T-cell (primary cell): ENCODE measurements at regions not wholly inside any gene's neighbourhood (a gene's known extent, or its start where the extent isn't known, plus 50 kb on each side); places are given as distances from the start of the nearest gene placed in this dataset.
"Not testable (repeated sequence)": the region's sequence is repeated elsewhere in the genome, so short reads cannot be mapped to it uniquely, and the experiment has no call there.

Experiments used
- ATAC-seq, 4 experiments: fragments of 200-7000 bp in 3 of 4; fragments of 150-1000 bp in 1 of 4; cut with Tn5 transposase; replicated peaks in 1 of 4; 1 replicate in 3 of 4; 2 replicates in 1 of 4; pipeline ENCODE4 v1.10.0; 2021; ENCODE audit warnings: moderate library complexity in 3 of 4, mild to moderate bottlenecking in 2 of 4, moderate number of reproducible peaks in 1 of 4
- CTCF ChIA-PET, 2 donors: fragments of 300-600 bp; sonication (Branson Sonifier 250); formaldehyde crosslinking; loops; one replicate each; lab custom pipeline; 2022; ENCODE audit warnings: antibody characterized with exemption in 2 of 2; lab: Charles Lee
- POLR2A ChIA-PET, 2 donors: fragments of 300-600 bp; sonication (Branson Sonifier 250); formaldehyde crosslinking; loops; one replicate each; lab custom pipeline; 2022; ENCODE audit warnings: antibody characterized with exemption in 2 of 2; lab: Charles Lee
- DNase-seq, 35 experiments: peaks; one replicate each; pipeline versions ENCODE4 v3.0.0 to v3.0.0-alpha.2; 2013 to 2023
- H3K27ac ChIP-seq: one replicate; pipeline ENCODE4 v1.5.1; 2013; ENCODE audit warnings: low read length
- H3K27me3 ChIP-seq, 2 experiments: replicated peaks in 1 of 2; 1 replicate in 1 of 2; 2 replicates in 1 of 2; pipeline versions ENCODE4 v1.6.1 to v1.7.0; 2013; ENCODE audit warnings: low read length in 1 of 2, mixed read lengths in 1 of 2; ENCODE audit not compliant: control insufficient read depth in 2 of 2, insufficient read depth in 2 of 2; ENCODE audit errors: extremely low read depth in 1 of 2
- H3K36me3 ChIP-seq, 2 donors: 1 replicate in 1 of 2; 2 replicates in 1 of 2; pipeline versions ENCODE4 v1.6.1 to v1.7.0; 2013; ENCODE audit warnings: low read length in 1 of 2; ENCODE audit not compliant: control insufficient read depth in 2 of 2, insufficient read depth in 1 of 2; ENCODE audit errors: extremely low read depth in 1 of 2
- H3K4me1 ChIP-seq, 2 experiments: 1 replicate in 1 of 2; 2 replicates in 1 of 2; pipeline versions ENCODE4 v1.6.1 to v1.7.0; 2013; ENCODE audit warnings: low read length in 2 of 2, mixed read lengths in 1 of 2; ENCODE audit not compliant: insufficient read depth in 2 of 2, control insufficient read depth in 1 of 2; ENCODE audit errors: extremely low read depth in 1 of 2
- H3K4me3 ChIP-seq, 2 donors: 1 replicate in 1 of 2; 2 replicates in 1 of 2; pipeline versions ENCODE4 v1.5.1 to v1.7.0; 2013; ENCODE audit warnings: mild to moderate bottlenecking in 2 of 2, low read length in 1 of 2, moderate library complexity in 1 of 2; ENCODE audit not compliant: control insufficient read depth in 1 of 2; ENCODE audit errors: extremely low read depth in 1 of 2
- H3K9me3 ChIP-seq: 2 replicates; pipeline ENCODE4 v1.7.0; 2013
- H3K27ac Mint-ChIP-seq, 2 donors: one replicate each; pipeline ENCODE4 v1.8.0; 2020 to 2021; ENCODE audit warnings: mild to moderate bottlenecking in 2 of 2, mixed read lengths in 2 of 2
- H3K27me3 Mint-ChIP-seq, 2 donors: one replicate each; pipeline ENCODE4 v1.8.0; 2021 to 2022; ENCODE audit warnings: mixed read lengths in 2 of 2
- H3K36me3 Mint-ChIP-seq: one replicate; pipeline ENCODE4 v1.8.0; 2021; ENCODE audit warnings: mixed read lengths
- H3K4me1 Mint-ChIP-seq, 3 donors: one replicate each; pipeline ENCODE4 v1.8.0; 2020 to 2022; ENCODE audit warnings: mixed read lengths in 3 of 3, mild to moderate bottlenecking in 1 of 3
- H3K4me3 Mint-ChIP-seq, 3 donors: one replicate each; pipeline ENCODE4 v1.8.0; 2020 to 2022; ENCODE audit warnings: mild to moderate bottlenecking in 3 of 3, mixed read lengths in 3 of 3, moderate library complexity in 3 of 3
- H3K9me3 Mint-ChIP-seq, 3 donors: one replicate each; pipeline ENCODE4 v1.8.0; 2020 to 2022; ENCODE audit warnings: mixed read lengths in 3 of 3
- WGBS: methylation state at CpG from one replicate; pipeline ENCODE4 v1.1.5; 2013; ENCODE audit warnings: missing lambda C conversion rate; ENCODE audit not compliant: insufficient coverage; 5-methylcytosine and 5-hydroxymethylcytosine counted together

DNA sequence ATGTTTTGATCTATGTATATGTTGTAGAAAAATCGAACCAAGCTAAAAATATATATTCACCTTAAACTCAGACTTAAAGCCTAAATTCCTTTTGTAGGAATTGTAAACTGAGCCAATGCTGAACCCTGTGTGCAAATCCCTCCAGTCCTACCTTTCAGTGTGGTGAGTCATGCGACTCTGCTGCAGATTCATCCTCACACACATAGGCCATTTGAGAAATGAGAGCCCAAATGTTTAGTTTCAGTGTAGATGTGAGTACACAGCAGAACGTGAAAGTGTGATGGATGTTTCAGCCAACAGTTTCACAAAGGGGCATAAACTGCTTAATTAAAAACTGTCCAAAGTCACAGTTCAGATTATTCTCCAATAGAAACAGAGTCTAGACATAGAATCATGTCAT is 193.2 kb downstream of the CDH19 start:
- no peak overlapping the region for H3K27ac ChIP-seq
- H3K27me3 ChIP-seq = no peaks in the 10 kb centered on the region
- Mint-ChIP-seq H3K36me3 (no peaks in the 10 kb centered on the region), H3K4me1 (no peaks in the 10 kb centered on the region), H3K9me3 (peaks cover 11 to 14% (median 13%) of the 10 kb centered on the region in 3 donors), H3K27me3 (no peaks in the 10 kb centered on the region), H3K27ac (no peak overlapping the region), H3K4me3 (no peak overlapping the region)
- WGBS = no CpG with 5 or more reads among the region's 3 CpGs
- CTCF ChIA-PET = no interaction called here
- POLR2A ChIA-PET = no interaction called here
- DNase-seq (no peak), ATAC-seq (no peak)
- H3K4me3 ChIP-seq = no peak overlapping the region
- H3K9me3 ChIP-seq = no peaks in the 10 kb centered on the region
- H3K4me1 ChIP-seq = no peaks in the 10 kb centered on the region
- no peaks in the 10 kb centered on the region for H3K36me3 ChIP-seq

DNA sequence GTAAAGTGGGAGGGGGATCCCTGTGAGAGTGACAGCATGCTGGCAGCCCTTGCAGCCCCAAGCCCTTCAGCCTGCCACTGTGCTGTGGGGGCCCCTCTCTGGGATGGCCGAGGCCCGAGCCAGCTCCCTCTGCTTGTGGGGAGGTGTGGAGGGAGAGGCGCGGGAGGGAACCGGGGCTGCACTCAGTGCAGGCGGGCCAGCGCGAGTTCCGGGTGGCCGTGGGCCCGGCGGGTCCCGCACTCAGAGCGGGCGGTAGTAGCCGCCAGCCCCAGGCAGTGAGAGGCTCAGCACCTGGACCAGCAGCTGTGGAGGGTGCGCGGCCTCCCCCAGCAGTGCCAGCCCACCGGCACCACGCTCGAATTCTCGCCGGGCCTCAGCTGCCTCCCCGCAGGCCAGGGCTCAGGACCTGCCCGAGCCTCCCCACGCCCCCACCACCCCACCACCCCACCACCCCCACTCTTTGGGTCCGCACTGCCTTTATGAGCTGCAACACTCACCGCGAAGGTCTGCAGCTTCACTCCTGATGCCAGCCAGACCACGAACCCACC is 208.1 kb downstream of the CDH19 start:
- Histone ChIP-seq H3K27ac (no peak overlapping the region), H3K4me1 (no peaks in the 10 kb centered on the region), H3K36me3 (no peaks in the 10 kb centered on the region), H3K4me3 (no peak overlapping the region), H3K27me3 (no peaks in the 10 kb centered on the region), H3K9me3 (peaks cover 2% of the 10 kb centered on the region)
- 94% methylated on average over 8 of the region's 30 CpGs for WGBS
- ATAC-seq (no peak), DNase-seq (no peak)
- Mint-ChIP-seq H3K27ac (no peak overlapping the region), H3K36me3 (no peaks in the 10 kb centered on the region), H3K9me3 (peaks cover 8 to 18% (median 15%) of the 10 kb centered on the region in 3 donors), H3K4me3 (no peak overlapping the region), H3K4me1 (no peaks in the 10 kb centered on the region), H3K27me3 (no peaks in the 10 kb centered on the region)
- ChIA-PET POLR2A (no interaction called here), CTCF (no interaction called here)

GRCh38 chr18:66393463-66393862 is 210.4 kb downstream of the CDH19 start:
- no peak for DNase-seq
- H3K9me3 ChIP-seq = peaks cover 2% of the 10 kb centered on the region
- ChIA-PET CTCF (no interaction called here), POLR2A (no interaction called here)
- H3K4me1 ChIP-seq = no peaks in the 10 kb centered on the region
- no peak for ATAC-seq
- Mint-ChIP-seq H3K27ac (no peak overlapping the region), H3K4me1 (no peaks in the 10 kb centered on the region), H3K9me3 (peaks cover 8 to 28% (median 22%) of the 10 kb centered on the region in 3 donors), H3K36me3 (no peaks in the 10 kb centered on the region), H3K27me3 (no peaks in the 10 kb centered on the region), H3K4me3 (no peak overlapping the region)
- H3K4me3 ChIP-seq = no peak overlapping the region
- 50% methylated on average over 1 of the region's 1 CpG for WGBS
- H3K27me3 ChIP-seq = no peaks in the 10 kb centered on the region
- no peak overlapping the region for H3K27ac ChIP-seq
- no peaks in the 10 kb centered on the region for H3K36me3 ChIP-seq

- no peaks in the 10 kb centered on the region for H3K4me1 Mint-ChIP-seq
- WGBS = no CpG with 5 or more reads among the region's 2 CpGs
- Histone ChIP-seq H3K9me3 (no peaks in the 10 kb centered on the region), H3K4me1 (no peaks in the 10 kb centered on the region), H3K36me3 (no peaks in the 10 kb centered on the region), H3K4me3 (no peak overlapping the region), H3K27ac (no peak overlapping the region), H3K27me3 (no peaks in the 10 kb centered on the region)
- ChIA-PET POLR2A (no interaction called here), CTCF (no interaction called here)
- peaks cover 0 to 15% (median 8%) of the 10 kb centered on the region in 3 donors for H3K9me3 Mint-ChIP-seq
- no peaks in the 10 kb centered on the region for H3K36me3 Mint-ChIP-seq
- no peak overlapping the region for H3K4me3 Mint-ChIP-seq
- no peak for ATAC-seq
- H3K27ac Mint-ChIP-seq = no peak overlapping the region
- no peak for DNase-seq
- H3K27me3 Mint-ChIP-seq = no peaks in the 10 kb centered on the region
These were observed 226.6 kb downstream of the CDH19 start for GRCh38 chr18:66377291-66377690.

DNA sequence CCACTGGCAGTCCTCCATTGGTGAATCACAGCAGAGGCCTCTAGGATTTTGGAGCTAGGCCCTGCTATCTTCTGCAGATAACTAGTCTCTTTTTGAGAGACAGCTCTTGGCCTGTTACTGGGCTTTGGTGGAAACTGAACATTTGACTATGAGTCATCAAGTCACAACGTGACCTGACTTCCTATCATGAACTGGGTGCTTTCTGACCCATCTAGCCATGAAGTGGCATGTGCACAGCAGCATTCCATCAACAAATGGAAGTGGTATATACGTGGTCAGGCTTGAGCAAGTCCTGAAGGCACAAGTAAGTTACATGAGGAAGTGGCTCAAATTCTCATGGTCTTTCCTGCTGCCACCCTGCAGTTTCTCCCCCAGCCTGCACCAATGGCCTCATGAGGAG is 228.5 kb downstream of the CDH19 start:
- H3K36me3 ChIP-seq, H3K27me3 ChIP-seq, ATAC-seq, H3K27ac ChIP-seq, H3K27ac Mint-ChIP-seq, H3K4me1 ChIP-seq, H3K27me3 Mint-ChIP-seq, H3K36me3 Mint-ChIP-seq, CTCF ChIA-PET, DNase-seq, H3K4me1 Mint-ChIP-seq, POLR2A ChIA-PET, H3K4me3 ChIP-seq, H3K9me3 ChIP-seq, H3K4me3 Mint-ChIP-seq: not testable (repeated sequence)
- peaks cover 0 to 21% (median 10%) of the 10 kb centered on the region in 3 donors for H3K9me3 Mint-ChIP-seq
- WGBS = no CpG with 5 or more reads among the region's 2 CpGs

GRCh38 chr18:66346833-66347588 is 256.9 kb downstream of the CDH19 start:
- ATAC-seq (no peak), DNase-seq (no peak)
- H3K36me3 ChIP-seq = no peaks in the 10 kb centered on the region
- Mint-ChIP-seq H3K4me1 (no peaks in the 10 kb centered on the region), H3K4me3 (no peak overlapping the region), H3K27ac (no peak overlapping the region), H3K36me3 (no peaks in the 10 kb centered on the region), H3K9me3 (peaks cover 0 to 5% (median 5%) of the 10 kb centered on the region in 3 donors), H3K27me3 (no peaks in the 10 kb centered on the region)
- H3K4me3 ChIP-seq = no peak overlapping the region
- no CpG with 5 or more reads among the region's 1 CpG for WGBS
- no peaks in the 10 kb centered on the region for H3K27me3 ChIP-seq
- H3K9me3 ChIP-seq = no peaks in the 10 kb centered on the region
- POLR2A ChIA-PET = no interaction called here
- H3K27ac ChIP-seq = no peak overlapping the region
- CTCF ChIA-PET = no interaction called here
- H3K4me1 ChIP-seq = no peaks in the 10 kb centered on the region
